Activated CD4-positive, alpha-beta T cell treated with anti-CD3 and anti-CD28 coated beads for 48 hours (primary cell): ENCODE measurements at regions not wholly inside any gene's neighbourhood (a gene's known extent, or its start where the extent isn't known, plus 50 kb on each side); places are given as distances from the start of the nearest gene placed in this dataset.

Experiments used
- DNase-seq: peaks from one replicate; pipeline ENCODE4 v3.0.0-alpha.2; 2020

DNA sequence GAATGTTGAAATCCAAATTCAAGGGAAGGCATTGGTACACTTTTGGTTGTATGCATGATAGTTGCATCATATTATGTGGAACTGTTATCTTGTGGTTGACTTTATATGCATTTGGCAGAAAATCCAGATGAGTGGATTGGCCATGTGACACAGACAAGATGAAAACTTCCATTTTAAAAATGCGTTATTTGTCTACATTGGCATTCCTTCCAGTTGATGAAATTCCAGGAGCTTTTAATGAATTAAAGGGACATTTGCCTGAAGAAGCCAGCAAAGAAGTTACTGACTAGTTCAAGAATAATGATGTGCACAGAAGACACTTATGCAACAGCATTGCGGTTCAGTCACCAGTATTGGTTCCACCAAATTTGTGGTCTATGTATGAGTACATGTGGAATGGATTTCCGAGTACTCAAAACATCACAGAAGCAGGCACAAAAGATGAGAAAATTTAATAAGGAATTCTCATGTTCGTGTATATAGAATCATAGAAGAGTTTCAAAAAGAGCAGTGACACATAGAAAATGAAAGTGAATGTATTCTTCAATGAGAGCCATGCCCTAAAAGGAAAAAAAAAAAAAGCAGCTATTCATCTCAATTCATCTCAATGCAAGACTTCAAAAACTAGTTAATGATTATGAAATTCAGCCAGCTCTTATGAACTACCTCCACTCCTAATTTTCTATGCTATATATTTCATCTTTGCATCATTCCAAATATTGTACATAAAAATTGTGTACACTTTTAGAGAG, 232.1 kb downstream of the RBM43 start:
- no peak for DNase-seq

DNA sequence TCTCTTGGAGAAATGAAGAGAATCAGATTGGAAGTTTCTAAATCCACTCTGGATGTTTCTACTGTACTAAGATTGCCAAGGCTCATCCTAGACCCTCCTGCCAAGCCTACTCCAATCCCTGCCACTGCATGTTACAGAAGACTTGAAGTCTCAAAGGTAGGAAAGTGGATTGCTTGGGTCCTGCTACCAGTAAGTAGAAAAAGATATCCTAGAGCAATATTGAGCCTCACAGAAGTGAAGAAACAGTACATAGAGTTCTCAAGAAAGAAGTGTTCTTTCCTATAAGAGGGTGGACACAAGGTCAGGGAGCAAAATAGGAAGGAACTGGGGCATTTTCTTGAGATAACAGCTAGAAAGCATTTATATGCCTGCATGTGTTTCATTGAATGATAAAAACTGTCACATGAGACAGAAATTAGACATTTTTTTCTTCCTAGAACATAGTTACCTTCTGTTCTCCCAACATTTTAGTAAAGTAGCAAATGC, 232.9 kb downstream of the RBM43 start:
- no peak for DNase-seq

DNA sequence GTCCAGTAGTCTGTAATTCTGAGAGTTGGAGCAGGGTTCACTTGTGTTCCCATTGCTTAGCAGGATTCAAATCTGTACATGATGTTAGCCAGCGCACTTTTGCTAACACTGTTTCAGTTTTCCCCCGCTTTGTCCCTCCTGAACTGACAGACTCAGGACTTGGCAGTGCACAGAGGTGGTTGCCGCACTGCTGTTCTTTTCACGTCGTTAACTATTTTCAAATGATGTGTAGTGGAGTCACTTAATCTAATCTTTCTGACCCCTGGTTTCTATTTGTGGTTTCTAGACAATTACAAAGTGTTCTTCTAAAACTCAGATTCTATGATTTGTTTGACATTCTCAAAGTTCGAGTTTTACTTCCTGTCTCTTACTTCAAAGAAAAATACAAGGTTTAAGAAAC, 234.5 kb downstream of the RBM43 start:
- no peak for DNase-seq

DNA sequence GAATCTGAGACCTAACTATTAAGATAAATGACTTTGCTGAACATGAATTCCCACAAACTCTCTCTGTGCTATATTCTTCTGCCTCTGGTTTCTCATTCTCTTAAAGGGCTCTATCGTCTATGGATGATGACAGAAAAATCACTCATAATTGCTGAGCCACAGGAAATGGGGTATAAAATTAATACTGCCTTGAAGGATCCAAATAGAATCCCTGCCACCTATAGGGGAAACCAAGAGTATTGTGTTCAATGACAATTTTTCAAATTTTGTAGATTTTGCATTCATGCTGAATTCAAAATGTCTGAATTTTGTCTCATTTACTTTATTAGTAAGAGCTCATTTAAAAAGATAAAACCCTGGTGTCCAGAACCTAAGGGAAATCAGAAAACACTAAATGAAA, 235.8 kb downstream of the RBM43 start:
- no peak for DNase-seq

DNA sequence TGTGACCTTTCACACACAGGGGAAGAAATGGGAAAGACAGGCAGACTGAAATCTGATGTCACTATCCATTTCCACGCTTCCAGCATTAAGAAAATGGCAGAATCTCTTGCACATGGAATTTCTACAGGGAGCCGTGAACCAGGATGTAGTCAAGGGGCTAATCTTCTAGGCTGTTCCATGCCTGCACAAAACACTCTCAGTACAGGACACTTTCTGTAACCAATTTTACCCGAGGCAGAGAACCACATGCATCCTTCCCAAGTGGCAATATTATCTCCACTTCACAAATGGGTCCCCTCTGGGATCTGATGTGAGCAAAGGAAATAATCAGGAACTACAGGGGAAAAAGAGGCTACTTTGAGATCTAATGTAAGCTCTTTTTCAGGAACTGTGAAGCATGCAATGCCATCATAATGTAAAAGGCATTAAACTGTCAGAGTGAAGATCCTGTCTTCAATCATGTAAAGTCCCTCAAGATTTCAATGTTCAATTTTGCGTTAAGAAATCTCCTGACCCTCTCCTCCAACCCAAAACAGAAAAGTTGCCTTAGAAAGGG, 236.9 kb downstream of the RBM43 start:
- DNase-seq: no peak

DNA sequence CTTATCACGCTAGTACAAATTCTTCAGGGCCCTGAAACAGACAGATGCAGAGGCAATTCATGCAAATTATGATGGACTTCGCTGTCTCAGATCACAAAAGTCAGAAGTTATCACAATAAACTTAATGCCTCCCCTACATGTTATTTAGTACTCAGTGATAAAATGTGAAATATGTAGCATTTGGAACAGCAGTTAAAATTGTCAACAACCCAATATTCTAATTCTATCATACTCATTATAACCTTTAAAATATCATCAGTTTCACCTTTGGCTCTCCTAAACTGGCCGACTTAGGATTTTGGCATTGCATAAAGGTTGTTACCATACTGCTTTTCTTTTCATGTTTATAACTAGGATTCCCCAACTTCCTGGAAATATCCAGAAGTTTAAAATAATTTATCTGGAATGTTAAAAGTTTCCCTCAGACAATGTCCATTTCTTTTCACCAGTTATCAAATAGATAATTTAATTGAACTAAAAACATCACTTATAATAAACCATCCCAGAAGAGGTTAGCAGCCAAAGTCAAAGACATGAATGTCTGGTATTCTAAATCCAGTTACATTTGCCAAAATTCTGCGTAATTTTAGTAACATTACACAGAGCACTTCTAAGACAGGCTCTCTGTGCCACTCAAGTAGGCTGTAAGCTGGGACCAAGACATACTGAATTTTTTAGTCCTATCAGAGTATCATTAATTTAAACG, 239.8 kb downstream of the RBM43 start:
- no peak for DNase-seq

DNA sequence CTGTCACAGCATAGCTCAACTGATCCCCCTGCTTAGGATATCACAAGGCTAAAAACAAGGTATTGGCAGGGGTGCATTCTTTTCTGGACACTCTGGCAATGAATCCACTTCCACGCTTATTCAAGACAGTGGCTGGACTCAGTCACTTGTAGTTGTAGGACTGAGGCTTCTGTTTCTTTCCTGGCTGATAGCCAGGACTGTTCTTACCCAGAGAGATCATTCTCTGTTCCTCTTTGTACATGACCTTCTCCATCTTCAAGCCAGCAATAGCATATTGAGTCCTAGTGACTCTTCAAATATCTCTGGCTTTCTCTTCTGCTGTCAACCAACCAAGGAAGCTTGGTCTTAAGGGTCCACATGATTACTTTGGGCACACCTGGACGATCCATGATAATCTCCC, 241.3 kb downstream of the RBM43 start:
- no peak for DNase-seq

DNA sequence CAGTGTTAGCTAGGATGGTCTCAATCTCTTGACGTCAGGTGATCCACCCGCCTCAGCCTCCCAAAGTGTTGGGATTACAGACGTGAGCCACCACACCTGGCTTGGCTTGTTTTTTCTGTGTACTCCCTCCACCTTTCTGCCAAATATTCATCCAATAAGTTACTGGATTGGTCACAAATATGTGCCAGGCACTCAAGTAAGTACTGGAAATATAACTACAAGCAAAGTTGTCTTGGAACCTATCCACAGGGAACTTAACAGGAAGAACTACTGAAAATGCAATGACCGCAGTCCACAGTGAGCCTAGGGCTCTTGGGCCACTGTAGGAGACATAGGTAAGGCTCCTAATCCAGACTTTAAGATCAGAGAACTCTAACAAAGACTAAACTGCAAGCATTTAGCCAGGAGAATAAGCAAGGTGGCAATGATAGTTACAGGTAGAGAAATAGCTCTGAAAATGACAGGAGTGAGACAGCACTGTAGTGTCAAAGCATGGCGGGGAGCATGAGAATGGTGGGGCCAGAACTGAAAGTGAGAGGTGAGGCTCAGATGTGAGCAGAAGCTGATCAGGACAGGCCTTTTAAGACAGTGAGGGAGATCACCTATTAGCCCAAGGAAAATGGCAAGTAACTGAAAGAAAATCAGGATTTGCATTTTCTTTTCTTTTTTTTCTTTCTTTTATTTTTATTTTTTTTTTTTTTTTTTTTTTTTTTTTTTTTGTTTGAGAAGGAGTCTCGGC, 252.1 kb downstream of the RBM43 start:
- no peak for DNase-seq

DNA sequence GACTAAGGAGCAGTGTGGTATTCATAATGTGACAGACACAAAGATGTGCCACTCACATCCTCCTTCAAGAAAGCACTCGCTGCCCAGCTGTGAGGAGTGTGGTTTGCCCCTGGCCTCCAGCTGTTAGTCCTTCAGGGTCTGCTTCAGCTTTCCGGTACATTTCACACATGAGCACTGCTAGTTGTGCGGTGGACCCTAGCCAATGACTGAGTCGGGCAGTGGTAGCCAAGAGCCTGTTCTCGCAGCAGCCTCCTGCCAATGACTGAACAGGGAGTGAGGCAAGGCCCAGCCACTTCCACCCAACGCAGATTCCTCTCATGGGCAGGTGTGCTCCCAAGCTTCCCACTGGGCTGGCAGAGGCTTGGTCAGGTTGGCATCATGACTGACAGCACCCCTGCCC, 254.3 kb downstream of the RBM43 start:
- no peak for DNase-seq

DNA sequence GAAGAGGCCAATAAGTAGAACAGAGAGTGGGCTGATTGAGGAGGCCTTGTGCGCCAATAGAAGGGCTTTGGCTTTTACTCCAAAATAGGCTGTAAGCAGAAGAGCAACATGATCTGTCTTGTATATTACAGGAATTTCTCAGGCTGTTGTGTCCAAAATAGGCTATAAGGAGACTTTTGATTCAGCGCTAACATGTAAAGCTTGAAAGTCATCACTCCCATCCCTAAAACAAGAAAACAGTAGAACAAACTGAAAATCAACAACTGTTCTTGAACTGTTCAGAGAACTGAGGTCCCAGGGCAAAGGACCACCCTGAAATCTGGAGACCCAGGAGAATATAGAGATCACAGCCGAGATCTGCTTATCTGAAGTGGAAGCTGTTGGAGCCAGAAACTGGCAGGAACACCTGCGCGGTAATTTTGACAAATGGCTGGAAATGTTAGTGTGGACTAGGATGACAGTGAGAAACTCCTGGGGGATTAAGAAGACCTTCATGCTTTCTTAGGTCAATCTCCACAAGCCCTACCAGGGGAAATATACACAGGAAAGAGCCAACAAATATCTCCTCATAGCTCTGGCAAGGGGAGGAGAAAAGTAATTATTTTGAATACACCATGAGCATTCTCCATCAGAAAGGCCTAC, 258.6 kb downstream of the RBM43 start:
- no peak for DNase-seq

DNA sequence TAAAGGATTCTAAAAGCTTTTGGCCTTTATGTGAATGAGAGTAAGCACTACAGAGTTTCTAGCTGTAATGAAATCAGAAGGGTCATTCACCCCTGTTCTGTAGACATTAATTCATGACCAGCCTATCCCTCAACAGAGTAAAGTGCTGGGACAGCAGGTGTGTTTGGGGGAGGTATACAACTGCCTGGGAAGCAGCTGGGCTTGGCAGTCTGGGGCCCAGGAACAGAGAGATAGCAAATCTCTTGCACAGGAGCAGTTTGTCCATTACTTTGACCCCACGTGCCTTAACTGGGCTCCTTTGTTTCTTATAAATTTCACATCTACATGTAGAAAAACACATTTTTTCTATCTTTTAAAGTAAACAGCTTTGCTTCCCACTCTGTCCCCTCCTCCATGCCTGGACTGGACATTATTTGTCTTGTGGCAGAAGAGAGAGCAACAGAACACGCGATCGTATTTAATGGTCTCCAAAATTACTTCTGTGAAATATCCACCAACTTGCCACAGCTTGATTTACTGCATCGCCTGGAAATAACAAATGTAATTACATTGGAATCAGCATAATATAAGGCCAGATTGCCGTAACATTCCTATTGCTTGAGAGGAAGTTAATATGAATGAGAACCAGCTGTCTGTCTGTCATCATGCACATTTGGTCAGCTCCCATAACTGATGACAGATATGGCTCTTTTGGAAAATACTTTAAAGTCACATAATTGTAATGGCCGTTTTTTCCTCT, 263.8 kb downstream of the RBM43 start:
- no peak for DNase-seq

DNA sequence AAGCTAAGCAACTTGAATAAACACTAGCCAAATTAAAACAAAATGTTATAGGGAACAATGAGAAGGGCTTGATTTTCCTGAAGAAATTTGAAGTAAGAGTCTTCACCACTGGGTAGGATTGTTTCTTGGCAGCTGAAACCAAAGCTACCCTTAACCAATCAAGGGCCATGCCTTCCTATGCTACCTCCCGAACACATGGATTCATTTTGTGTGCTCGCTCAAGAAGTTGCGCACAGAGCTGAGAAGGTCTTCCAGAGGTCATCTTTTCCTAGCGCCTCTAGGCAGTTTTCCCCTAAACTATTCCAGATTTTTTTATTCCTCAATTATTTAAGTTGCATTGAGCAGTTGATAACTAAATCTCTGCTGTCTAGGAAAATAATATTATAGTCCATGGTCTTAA, 264.6 kb downstream of the RBM43 start:
- DNase-seq: no peak

DNA sequence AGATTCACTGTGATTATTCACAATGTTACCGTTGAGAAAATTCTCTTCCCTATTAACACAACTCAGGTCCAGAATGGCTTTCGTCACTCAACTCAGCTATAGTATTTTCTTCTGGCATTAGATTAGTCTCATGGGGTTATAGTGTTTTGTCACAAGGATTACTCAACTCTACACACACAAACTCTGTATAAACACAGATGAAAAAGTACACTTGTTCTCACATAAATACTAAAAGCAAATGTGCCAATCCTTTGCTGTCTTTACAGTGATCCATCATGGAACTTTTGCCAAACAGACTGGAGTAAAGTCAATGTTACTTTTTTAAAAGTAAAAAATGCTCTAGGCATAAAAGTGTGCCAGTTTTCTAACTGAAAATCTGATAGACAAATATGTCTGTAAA, 267.6 kb downstream of the RBM43 start:
- DNase-seq: no peak

DNA sequence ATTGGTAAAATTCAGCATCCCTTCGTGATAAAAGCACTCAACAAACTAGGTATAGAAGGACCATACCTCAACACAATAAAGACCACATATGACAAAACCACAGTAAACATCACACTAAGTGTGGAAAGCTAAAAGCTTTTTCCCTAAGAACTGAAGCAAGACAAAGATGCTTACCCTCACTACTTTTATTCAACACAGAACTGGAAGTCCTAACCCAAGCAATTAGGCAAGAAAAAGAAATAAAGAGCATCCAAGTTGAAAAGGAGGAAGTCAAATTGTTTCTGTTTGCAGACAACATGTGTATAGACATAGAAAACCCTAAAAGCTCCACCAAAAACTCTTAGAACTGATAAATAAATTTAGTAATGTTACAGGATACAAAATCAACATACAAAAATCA, 271.7 kb downstream of the RBM43 start:
- no peak for DNase-seq

DNA sequence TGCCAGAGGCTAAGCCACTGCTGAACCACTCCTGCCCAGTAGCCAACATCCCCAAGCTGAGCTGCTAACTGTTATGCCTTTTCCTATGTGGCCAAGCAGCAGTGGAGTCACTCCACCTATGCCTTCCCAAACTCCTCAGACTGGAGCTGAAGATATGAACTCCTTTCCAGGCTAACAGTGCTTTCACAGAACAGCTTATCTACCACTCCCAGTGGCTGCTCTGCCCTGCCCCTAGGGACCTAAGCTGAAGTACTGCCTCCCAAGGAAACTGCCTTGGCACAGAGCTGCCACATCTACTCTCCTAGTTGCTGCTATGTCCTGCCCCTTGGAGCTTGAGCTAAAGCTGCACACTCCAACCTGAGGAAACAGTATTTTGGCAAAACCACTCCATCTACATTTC, 275.9 kb downstream of the RBM43 start:
- DNase-seq: no peak

DNA sequence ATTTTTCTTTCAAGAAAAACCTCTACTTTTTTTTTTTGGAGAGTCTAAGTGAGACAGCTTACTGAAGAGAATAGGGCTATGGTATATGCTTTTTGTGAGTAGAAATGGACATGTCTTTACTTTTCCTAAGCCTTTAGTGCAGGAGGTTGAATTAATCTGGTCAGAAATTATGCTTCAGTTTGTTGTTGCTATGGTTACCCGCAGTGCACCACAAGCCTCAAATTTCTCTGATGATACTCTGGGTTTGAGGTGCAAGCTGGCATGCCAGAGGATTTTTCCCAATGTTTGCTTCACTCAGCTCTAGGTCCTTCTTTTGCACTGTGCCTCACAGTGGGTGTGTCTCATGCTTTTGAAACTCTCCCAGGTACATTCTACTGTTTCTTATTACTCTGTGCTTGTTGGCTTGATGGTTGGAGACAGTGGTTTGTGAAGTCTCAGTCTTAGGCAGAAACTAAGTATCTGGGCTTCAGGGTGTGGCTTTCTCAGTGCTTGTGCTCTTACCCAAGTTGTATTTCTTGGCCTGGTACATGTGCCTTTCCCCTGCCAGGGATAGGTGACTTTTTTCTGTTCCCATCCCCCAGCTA, 278.3 kb downstream of the RBM43 start:
- DNase-seq: no peak

DNA sequence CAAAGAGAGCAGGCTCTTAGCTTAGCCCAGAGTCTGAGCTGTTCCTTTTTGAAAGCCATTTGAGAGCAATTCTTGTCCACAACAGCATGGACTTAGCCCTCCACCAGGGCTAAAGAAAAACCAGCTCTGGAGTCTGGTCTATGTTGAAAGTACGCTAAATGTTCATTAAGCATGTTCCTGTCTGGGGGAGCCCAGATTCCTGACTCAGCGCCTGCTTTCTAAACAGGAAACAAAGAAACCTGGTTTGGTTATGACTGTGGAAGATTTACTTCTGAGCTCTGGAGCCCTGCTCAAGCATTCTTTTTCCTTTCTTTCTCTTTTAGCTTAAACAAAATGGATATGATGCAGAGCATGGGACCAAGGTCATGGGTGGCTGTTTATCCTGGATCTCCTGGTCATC, 279.8 kb downstream of the RBM43 start:
- peak; percentile 3 for DNase-seq

DNA sequence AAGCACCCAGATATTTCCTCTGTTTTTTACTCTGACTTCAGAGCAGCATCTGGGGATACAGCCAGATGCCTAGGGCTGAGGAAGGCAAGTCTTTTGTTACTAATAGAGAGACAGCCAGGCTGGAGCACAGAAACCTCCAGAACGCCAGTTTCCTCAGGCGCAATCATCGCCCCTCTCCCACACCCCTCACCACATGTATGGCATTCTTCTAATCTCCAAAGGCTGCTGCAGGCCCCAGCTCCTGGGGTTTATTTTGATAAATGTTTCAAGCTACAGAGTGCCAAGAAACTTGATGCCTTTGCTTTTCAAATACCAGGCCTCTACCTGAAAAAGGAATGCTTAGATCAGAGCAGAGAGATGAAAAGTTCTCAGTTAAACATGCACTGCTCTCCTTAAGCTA, 283.6 kb downstream of the RBM43 start:
- no peak for DNase-seq

DNA sequence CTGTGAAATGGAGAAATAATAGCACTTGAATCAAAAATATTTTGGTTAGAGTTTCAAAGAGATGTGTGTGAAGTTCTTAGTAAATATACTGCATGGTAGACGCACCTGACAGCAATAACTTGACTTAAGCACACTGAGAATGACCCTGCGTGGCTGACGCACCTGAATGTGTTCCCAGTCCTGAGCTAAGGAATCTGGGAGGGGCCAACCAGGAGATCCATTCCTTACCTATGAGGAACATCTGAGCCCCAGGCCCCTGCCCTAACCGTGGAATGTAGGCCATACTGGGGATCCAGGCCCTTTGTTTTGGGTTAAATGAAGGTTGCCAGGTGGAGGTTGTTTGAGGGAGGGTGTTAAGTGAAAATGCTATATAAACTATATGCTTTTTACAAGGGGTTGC, 284.4 kb downstream of the RBM43 start:
- no peak for DNase-seq

DNA sequence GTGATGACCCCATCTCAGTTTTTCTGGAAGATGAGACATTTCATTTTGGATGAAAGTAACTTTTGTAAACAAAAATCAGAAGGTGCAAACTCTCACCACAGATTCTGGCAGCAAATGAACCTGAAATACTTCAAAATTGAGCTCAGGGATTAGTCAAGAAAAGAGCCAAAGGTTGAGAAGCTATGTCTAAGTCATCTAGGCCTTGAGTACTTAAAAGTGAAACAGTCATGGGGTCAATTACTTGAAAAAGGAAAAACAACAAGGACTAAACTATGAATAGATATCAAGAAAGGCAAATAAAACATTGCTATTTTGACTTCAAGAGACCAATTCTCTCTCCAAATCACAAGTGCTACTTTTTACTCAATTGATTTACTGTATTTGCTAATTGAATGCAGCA, 285.1 kb downstream of the RBM43 start:
- no peak for DNase-seq

DNA sequence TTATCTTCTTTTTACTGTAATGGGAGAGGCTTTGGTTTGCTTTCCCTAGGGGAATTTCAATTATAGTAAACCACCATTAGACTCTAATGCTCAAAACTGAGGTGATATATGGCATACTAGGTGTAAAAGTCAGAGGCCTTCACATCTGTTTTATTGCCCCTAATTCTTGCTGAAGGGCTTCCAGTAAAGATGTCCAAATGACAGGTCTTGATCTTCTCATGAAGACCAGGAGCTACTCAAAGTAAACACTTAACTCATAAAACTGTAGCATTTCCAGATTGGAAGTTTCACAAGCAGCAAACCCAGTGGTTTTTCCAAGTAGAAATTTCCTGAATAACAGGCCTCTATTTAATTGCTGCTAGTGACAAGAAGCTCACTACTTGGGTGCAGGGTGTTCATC, 286.8 kb downstream of the RBM43 start:
- DNase-seq: no peak

DNA sequence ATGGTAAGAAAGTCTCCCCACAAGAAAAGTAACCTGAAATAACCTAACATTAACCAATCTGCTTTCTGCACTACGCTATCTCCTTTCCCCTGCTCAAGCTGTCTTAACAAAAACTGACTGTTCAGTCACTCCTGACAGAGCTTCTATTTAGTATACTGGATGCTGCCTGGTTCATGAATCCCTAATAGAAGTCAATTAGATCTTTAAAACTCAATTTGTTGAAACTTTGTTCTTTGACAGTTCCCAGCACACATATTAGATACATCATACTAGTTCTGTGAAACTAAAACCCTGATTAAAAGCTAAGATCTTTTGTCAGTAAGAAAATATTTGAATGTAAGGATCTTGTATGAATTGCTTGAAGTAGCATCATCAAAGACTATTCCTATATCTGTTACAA, 287.4 kb downstream of the RBM43 start:
- DNase-seq: no peak
